PFSK-1 (cell line): ENCODE measurements at regions not wholly inside any gene's neighbourhood (a gene's known extent, or its start where the extent isn't known, plus 50 kb on each side); places are given as distances from the start of the nearest gene placed in this dataset.

Experiments used
- FOXP2 ChIP-seq: optimal IDR thresholded peaks from 2 replicates; pipeline ENCODE3; 2011; ENCODE audit warnings: borderline replicate concordance, control low read depth, inconsistent platforms; ENCODE audit not compliant: insufficient read depth; ENCODE audit errors: extremely low read length, extremely low read depth
- POLR2AphosphoS5 ChIP-seq: IDR thresholded peaks from 2 replicates; pipeline ENCODE4 v1.6.1; 2012; ENCODE audit warnings: low read depth, mild to moderate bottlenecking, control low read depth, low read length, moderate library complexity
- SIN3A ChIP-seq: IDR thresholded peaks from 2 replicates; pipeline ENCODE4 v1.6.1; 2012; ENCODE audit warnings: mild to moderate bottlenecking, low read length, moderate library complexity, borderline replicate concordance; ENCODE audit not compliant: insufficient read depth
- TAF1 ChIP-seq: IDR thresholded peaks from 2 replicates; pipeline ENCODE4 v1.6.1; 2012; ENCODE audit warnings: low read length, control low read depth, borderline replicate concordance; ENCODE audit not compliant: insufficient read depth
- TF ChIP-seq, protein P1 (sequence below), 2 experiments: IDR thresholded peaks; 2 replicates each; pipeline versions ENCODE4 v1.6.1 to v1.8.0; 2011 to 2012; ENCODE audit warnings: low read depth in 2 of 2, low read length in 2 of 2, control low read depth in 1 of 2, inconsistent platforms in 1 of 2, mild to moderate bottlenecking in 1 of 2, moderate library complexity in 1 of 2; ENCODE audit not compliant: insufficient read depth in 1 of 2

DNA sequence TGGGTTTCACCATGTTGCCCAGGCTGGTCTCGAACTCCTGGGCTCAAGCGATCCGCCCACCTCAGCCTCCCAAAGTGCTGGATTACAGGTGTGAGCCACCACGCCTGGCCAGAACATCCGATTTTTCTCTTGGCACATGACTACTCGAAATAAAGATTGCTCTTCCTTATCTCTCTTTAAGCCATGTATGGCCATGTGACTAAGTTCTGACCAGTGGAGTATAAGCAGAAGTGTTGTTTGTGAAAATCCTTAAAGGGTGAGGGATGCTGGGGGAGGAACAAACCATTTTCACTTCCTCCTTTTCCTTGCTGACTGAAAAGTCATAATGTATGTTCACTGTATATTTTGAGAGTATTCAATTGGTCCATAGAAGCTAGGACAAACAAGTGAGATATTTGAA, 50.7 kb upstream of the ATF7IP start:
- TF ChIP-seq POLR2AphosphoS5 (no peak), FOXP2 (no peak), SIN3A (no peak), TAF1 (no peak)
- TF ChIP-seq, protein P1, sequence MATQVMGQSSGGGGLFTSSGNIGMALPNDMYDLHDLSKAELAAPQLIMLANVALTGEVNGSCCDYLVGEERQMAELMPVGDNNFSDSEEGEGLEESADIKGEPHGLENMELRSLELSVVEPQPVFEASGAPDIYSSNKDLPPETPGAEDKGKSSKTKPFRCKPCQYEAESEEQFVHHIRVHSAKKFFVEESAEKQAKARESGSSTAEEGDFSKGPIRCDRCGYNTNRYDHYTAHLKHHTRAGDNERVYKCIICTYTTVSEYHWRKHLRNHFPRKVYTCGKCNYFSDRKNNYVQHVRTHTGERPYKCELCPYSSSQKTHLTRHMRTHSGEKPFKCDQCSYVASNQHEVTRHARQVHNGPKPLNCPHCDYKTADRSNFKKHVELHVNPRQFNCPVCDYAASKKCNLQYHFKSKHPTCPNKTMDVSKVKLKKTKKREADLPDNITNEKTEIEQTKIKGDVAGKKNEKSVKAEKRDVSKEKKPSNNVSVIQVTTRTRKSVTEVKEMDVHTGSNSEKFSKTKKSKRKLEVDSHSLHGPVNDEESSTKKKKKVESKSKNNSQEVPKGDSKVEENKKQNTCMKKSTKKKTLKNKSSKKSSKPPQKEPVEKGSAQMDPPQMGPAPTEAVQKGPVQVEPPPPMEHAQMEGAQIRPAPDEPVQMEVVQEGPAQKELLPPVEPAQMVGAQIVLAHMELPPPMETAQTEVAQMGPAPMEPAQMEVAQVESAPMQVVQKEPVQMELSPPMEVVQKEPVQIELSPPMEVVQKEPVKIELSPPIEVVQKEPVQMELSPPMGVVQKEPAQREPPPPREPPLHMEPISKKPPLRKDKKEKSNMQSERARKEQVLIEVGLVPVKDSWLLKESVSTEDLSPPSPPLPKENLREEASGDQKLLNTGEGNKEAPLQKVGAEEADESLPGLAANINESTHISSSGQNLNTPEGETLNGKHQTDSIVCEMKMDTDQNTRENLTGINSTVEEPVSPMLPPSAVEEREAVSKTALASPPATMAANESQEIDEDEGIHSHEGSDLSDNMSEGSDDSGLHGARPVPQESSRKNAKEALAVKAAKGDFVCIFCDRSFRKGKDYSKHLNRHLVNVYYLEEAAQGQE (IDR thresholded peaks at IDR 0.05; ENCODE audit: insufficient read depth in 1 of 2, low read depth in 2 of 2, low read length in 2 of 2) = no peak

DNA sequence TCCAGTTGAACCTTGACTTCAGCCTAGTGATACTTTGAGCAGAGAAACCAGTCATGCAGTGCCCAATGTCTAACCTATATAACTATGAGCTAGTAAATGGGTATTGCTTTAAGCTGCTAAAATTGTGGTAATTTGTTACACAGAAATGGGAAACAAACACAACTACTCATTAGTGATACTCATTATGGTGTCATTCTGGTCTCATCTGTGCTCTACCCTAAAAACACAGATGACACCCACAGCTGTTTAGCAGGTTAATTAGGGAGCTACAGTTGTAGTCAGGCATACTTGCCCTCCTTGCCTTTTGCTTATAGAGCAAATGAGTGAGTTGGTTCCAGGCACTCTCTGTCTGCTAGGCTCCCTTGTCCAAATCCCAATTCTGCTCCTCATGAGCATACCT, 50.0 kb upstream of the ATF7IP start:
- no peak for TF ChIP-seq SIN3A
- TF ChIP-seq, protein P1 (IDR thresholded peaks at IDR 0.05; ENCODE audit: insufficient read depth in 1 of 2, low read depth in 2 of 2, low read length in 2 of 2) = no peak
- TF ChIP-seq FOXP2 = no peak
- no peak for TF ChIP-seq POLR2AphosphoS5
- no peak for TF ChIP-seq TAF1
